HS-27A (cell line): ENCODE measurements at regions not wholly inside any gene's neighbourhood (a gene's known extent, or its start where the extent isn't known, plus 50 kb on each side); places are given as distances from the start of the nearest gene placed in this dataset.

Experiments used
- DNase-seq: peaks from one replicate; pipeline ENCODE4 v3.0.0-alpha.2; 2012; ENCODE audit warnings: low read depth, missing footprints

GRCh38 chr5:123763201-123763600, 251.2 kb downstream of the CSNK1G3 start:
- DNase-seq = no peak

GRCh38 chr5:123756816-123757215, 244.8 kb downstream of the CSNK1G3 start:
- no peak for DNase-seq

GRCh38 chr5:123756318-123756665, 244.3 kb downstream of the CSNK1G3 start:
- no peak for DNase-seq

DNA sequence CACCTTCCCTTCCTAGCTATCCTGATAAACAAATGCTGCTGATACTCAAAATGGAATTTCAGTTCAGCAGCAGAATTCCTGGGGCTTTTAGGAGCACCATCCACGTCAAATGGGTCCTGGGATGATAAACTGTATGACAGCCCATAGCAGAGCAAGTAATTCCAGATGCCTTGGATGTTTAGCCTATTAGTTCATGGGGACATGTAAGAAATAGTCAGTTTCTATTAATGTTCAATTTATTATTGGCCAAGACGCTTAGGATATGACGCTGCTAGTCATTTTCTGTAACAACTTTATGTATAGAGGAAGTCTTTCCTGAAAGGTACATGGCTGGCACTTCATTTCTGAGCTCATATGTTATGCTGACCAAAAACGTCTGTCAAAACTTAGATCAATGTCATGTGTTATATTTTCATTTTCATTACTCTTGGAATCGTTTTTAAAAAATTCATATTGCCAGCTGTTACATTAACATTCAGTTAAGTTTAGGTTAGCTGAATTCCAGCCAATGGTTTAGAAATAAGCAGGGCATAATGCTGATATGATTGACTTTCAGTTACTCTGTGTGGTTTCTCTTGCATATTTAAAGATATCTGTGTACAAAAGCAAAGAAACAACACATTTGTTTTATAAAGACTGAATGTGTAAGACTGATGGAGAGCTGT, 243.8 kb downstream of the CSNK1G3 start:
- DNase-seq = no peak

DNA sequence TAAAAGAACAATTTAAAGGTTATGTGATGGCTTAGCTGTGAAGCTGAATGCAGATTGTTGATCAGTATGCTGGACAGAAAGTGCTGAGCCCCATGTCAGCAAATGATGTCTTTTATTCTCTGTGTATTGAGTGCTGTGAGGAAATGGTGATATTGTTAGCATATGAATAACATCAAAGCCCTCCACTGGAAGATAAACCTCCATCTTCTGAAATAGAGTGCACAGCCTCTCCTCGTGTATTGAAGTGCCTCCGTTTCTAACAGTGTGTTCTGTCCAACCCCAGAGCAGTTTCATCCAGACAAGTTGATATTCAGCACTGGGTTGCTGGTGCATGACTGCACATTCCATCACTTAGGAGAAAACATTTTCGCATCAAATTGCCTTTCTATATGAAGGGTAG, 242.9 kb downstream of the CSNK1G3 start:
- DNase-seq = no peak

GRCh38 chr5:123753937-123754891, 242.2 kb downstream of the CSNK1G3 start:
- DNase-seq = no peak

GRCh38 chr5:123753180-123753936, 241.4 kb downstream of the CSNK1G3 start:
- DNase-seq = no peak

DNA sequence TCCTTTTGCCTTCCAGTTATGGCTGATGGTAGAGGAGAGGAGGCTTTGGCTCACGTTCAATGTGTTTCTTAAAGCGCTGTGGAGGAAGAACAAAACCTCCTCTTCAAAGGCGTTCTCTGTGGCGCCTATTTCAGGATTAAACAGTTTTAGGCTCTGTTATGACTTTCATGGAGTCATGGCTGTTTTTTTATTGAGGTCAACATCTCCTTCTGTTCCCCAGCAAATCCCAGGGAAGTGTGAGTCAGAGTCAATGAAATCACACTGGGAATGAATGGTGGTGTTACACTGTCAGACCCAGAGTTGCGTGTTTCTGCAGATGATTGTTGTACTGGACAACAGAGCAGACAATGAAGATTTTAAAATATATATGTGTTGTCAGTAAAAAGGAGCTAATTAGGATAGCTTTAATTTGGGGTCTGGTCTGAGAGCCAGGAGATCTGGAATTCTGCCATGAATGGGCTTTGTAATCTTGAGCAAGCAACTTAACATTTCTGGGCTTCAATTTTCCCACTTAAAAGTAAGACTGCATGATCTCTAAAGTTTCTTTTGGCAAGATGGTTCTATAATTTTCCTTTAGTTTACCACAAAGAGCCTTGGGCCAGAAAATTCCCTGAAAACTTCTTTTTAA, 240.7 kb downstream of the CSNK1G3 start:
- no peak for DNase-seq

- no peak for DNase-seq
Measured at GRCh38 chr5:123751670-123752069, 239.7 kb downstream of the CSNK1G3 start.

DNA sequence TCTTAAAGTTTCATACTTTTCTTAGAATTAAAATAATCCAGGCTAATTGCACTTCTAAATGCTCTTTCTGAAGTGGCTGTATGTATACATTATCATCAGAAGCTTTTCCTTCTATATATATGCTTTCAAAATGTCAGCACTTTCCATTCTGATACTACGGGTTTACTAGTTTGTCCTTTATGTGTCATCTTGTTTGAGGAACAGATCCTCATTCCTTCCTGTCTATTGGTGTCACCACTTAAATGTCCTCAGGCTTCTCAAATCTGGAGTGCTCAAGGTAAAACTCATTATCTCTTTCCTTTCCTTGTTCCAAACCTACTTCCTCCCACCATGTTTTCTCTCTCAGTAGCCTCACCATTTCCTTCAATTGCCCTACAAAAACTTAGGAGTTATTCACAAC, 236.3 kb downstream of the CSNK1G3 start:
- no peak for DNase-seq

- DNase-seq = no peak
Measured at GRCh38 chr5:123746683-123747360, 234.8 kb downstream of the CSNK1G3 start.

DNA sequence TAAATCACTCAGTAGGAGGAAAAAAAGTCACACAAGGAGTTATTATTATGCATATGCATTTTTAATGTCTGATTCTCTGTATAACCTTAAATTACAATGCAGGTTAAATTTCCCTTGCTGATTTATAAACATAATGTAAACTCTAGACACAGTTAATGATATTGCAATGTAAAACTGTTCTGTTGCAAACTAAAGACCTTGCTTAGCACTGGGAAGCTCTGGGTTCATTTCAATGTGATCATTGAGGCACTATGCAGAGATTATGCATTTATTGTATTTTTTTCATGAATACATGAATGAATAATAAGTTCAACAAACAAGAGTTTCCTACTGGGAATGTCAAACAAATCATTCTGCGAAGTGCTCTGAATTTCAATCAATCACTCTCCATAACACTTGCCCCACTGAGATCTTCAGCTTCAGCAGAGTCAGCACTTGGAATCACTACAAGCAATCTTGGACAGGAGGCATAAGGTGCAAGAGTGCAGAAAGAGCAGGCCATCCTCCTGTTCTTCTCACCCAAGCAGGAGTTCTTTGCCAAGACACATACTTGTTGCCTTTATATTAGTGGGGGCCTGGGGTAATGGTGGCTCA, 232.1 kb downstream of the CSNK1G3 start:
- no peak for DNase-seq

GRCh38 chr5:123735384-123735783, 223.4 kb downstream of the CSNK1G3 start:
- DNase-seq = no peak

DNA sequence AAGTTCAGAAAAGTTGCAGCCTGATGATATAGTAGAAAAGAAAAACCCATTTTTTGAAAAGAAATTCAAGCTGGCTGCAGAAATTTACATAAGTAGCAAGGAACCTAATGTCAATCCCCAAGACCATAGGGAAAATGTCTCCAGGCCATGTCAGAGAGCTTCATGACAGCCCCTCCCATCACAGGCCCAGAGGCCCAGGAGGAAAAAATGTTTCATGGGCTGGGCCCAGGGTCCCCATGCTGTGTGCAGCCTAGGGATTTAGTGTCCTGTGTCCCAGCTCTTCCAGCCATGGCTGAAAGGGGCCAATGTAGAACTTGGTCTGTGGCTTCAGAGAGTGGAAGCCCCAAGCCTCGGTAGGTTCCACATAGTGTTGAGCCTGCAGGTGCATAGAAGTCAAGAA, 220.3 kb downstream of the CSNK1G3 start:
- no peak for DNase-seq

GRCh38 chr5:123722451-123722850, 210.5 kb downstream of the CSNK1G3 start:
- no peak for DNase-seq

DNA sequence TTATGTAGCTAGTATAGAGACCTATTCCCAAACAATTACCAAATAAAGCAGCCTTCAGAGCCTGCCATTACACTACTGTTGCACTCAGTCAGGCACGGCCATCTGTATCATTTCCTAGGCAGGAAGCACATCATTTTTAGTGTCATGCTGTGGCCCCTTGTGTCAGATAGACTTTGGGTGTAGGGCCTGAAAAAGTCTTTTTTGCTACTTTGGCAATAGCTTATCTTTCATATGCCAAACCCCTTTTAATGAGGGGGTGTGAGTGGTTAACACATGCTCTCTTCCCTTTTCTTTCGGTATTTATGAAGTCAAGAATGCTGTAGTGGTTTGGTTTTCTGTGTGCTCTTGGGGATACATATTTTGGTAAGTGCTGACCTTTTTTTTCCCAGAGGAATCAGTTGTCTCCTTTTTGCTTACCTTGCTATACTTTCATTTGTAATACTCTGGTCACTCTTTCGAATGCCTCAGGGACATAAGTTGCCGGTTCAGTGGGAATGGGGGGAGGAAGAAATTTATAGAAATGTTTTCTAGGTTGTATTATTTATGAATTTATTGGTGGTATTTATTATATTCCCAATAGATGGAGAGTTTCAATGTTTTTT, 209.8 kb downstream of the CSNK1G3 start:
- no peak for DNase-seq

DNA sequence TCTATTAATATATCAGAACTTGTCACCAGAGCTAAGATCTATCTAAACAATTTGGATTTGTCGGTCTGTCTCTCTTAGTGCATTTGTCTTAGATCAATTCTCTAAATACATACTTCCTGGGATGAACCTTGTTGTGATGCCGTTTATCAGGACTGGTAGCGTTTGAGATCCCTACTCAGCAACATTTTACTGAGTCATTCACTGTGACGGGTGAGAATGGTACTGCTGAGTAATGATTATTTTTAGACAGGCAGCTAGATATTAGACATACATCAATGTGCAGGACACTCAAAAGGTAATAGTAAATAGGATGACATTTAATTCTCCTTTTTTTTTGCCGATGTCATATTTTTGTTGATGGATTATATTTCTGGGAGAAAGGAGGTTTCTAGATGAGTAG, 209.0 kb downstream of the CSNK1G3 start:
- no peak for DNase-seq

- no peak for DNase-seq
Measured at GRCh38 chr5:123720339-123720738, 208.4 kb downstream of the CSNK1G3 start.

- DNase-seq = no peak
Measured at GRCh38 chr5:123719004-123719403, 207.0 kb downstream of the CSNK1G3 start.

- DNase-seq = no peak
Measured at GRCh38 chr5:123718238-123718637, 206.3 kb downstream of the CSNK1G3 start.

- DNase-seq = no peak
Measured at GRCh38 chr5:123717139-123717538, 205.2 kb downstream of the CSNK1G3 start.
